ENCODE measurements at regions not wholly inside any gene's neighbourhood (a gene's known extent, or its start where the extent isn't known, plus 50 kb on each side); places are given as distances from the start of the nearest gene placed in this dataset.
A peak's percentile ranks its signal among the peaks of the same experiment; 100 is the strongest.

DNA sequence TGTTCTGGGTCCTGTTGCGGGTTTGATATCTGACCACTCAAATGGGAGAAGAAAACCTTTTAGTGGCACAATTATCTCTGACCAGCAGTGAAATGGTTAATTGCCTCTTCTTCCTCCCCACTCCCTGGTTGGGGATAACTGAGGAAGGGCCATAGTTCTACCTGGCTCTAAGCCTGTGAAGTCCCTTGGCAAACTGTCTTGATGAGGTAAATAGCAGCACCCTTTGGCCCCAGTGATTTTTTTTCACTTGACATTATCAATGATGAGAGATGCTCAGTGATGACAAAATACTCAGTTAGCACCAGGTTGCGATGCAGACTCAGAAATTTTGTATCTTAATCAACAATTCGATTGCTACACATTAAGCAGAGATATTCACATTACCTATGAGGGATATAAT, 515.7 kb downstream of the PSAT1 start:
- no peak overlapping the region for H3K9ac ChIP-seq (ENCODE audit: low read length)
- no peak overlapping the region for H2AFZ ChIP-seq (ENCODE audit: low read length)
- H3K36me3 ChIP-seq (replicated peaks; ENCODE audit: insufficient read depth, low read length), result no peaks in the 10 kb centered on the region
- no peaks in the 10 kb centered on the region for H3K9me2 ChIP-seq (replicated peaks; ENCODE audit: insufficient read depth, low read length)
- no peak for TF ChIP-seq EZH2phosphoT487 (IDR thresholded peaks at IDR 0.05; ENCODE audit: low read length)
- no peak for TF ChIP-seq EZH2 (optimal IDR thresholded peaks at IDR 0.05; ENCODE audit: low read depth, low read length)
- TF ChIP-seq, protein P1, sequence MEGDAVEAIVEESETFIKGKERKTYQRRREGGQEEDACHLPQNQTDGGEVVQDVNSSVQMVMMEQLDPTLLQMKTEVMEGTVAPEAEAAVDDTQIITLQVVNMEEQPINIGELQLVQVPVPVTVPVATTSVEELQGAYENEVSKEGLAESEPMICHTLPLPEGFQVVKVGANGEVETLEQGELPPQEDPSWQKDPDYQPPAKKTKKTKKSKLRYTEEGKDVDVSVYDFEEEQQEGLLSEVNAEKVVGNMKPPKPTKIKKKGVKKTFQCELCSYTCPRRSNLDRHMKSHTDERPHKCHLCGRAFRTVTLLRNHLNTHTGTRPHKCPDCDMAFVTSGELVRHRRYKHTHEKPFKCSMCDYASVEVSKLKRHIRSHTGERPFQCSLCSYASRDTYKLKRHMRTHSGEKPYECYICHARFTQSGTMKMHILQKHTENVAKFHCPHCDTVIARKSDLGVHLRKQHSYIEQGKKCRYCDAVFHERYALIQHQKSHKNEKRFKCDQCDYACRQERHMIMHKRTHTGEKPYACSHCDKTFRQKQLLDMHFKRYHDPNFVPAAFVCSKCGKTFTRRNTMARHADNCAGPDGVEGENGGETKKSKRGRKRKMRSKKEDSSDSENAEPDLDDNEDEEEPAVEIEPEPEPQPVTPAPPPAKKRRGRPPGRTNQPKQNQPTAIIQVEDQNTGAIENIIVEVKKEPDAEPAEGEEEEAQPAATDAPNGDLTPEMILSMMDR (IDR thresholded peaks at IDR 0.05; ENCODE audit: low read length), result no peak
- no peak overlapping the region for H3K27ac ChIP-seq (ENCODE audit: low read length)
- no peaks in the 10 kb centered on the region for H4K20me1 ChIP-seq (ENCODE audit: insufficient read depth, low read length)
- no peaks in the 10 kb centered on the region for H3F3A ChIP-seq (ENCODE audit: insufficient read depth, low read length)
- H3K4me1 ChIP-seq (ENCODE audit: low read length), result no peaks in the 10 kb centered on the region
- no peak overlapping the region for H3K4me3 ChIP-seq (ENCODE audit: low read length)
- no peak overlapping the region for H3K4me2 ChIP-seq (ENCODE audit: low read depth, low read length)
- H3K79me2 ChIP-seq (ENCODE audit: low read length), result no peaks in the 10 kb centered on the region
- no peaks in the 10 kb centered on the region for H3K27me3 ChIP-seq (replicated peaks; ENCODE audit: insufficient read depth, low read length)
- H3K9me3 ChIP-seq (replicated peaks; ENCODE audit: insufficient read depth, low read length), result no peaks in the 10 kb centered on the region
- DNase-seq, result no peak

DNA sequence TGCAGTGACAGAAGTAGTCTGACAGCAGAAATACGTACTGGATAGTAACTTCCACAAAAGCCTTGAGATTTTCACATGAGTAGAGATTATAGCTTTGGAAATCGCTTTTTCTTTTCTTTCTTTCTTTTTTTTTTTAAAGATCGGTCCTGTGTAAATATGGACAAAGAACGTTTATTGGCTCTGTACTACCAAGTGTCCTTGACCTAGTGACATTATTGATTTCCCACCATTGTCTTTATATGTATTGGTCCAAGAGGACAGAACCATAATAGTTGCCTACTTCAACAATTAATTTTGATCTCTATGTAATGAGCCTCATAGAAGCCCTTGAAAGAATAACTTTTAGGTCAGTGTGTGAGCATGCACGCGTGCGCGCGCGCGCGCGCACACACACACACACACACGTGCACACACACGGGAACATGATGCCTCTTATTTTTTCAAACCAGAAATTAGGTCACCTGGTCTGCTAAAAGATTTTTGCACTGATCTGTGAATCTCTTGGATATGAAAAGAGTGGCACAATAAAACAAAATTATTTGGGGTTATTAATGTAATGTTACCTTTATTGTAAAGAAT, 516.8 kb downstream of the PSAT1 start:
- H3K9me3 ChIP-seq (replicated peaks; ENCODE audit: insufficient read depth, low read length), result no peaks in the 10 kb centered on the region
- no peaks in the 10 kb centered on the region for H3K36me3 ChIP-seq (replicated peaks; ENCODE audit: insufficient read depth, low read length)
- no peaks in the 10 kb centered on the region for H4K20me1 ChIP-seq (ENCODE audit: insufficient read depth, low read length)
- no peaks in the 10 kb centered on the region for H3K4me1 ChIP-seq (ENCODE audit: low read length)
- H3K27me3 ChIP-seq (replicated peaks; ENCODE audit: insufficient read depth, low read length), result no peaks in the 10 kb centered on the region
- H3K27ac ChIP-seq (ENCODE audit: low read length), result no peak overlapping the region
- H3K4me2 ChIP-seq (ENCODE audit: low read depth, low read length), result no peak overlapping the region
- no peak overlapping the region for H3K4me3 ChIP-seq (ENCODE audit: low read length)
- no peaks in the 10 kb centered on the region for H3F3A ChIP-seq (ENCODE audit: insufficient read depth, low read length)
- no peaks in the 10 kb centered on the region for H3K9me2 ChIP-seq (replicated peaks; ENCODE audit: insufficient read depth, low read length)
- TF ChIP-seq EZH2phosphoT487 (IDR thresholded peaks at IDR 0.05; ENCODE audit: low read length) (no peak), EZH2 (optimal IDR thresholded peaks at IDR 0.05; ENCODE audit: low read depth, low read length) (no peak)
- TF ChIP-seq, protein P1 (IDR thresholded peaks at IDR 0.05; ENCODE audit: low read length), result no peak
- no peaks in the 10 kb centered on the region for H3K79me2 ChIP-seq (ENCODE audit: low read length)
- no peak overlapping the region for H3K9ac ChIP-seq (ENCODE audit: low read length)
- H2AFZ ChIP-seq (ENCODE audit: low read length), result no peak overlapping the region
- no peak for DNase-seq

DNA sequence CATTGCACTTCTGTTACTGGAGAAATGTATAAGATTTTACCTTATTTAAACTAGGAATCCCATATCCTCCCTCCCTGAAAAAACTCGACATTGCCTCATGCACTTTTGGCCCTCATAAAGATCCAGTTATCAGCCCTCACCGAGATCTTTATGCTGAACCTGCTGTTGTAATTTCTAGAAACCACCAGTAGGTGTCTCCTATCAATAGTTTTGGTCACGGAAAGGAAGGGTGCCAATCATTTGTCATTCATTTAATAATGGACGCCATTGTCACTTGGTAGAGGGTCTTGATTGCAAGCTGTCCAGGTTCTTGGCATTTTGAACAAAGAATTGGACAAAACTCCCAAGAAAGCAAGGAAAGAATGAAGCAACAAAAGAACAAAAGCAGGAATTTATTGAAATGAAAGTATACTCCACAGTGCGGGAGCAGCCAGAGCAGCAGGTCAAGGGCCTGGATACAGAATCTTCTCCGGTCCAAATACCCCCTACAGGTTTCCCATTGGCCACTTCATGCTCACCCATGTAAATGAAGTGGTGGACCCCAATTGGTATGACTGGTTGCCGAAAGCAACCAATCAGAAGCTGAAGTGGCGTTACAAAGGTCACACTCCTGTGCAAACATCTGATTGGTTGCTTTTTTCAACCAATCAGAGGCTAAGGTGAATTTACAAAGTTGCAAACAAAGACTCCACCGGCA, 524.3 kb downstream of the PSAT1 start:
- no peak for TF ChIP-seq EZH2 (optimal IDR thresholded peaks at IDR 0.05; ENCODE audit: low read depth, low read length)
- TF ChIP-seq, protein P1 (IDR thresholded peaks at IDR 0.05; ENCODE audit: low read length), result peak; percentile 76
- H3K9me2 ChIP-seq (replicated peaks; ENCODE audit: insufficient read depth, low read length), result no peaks in the 10 kb centered on the region
- peak overlapping the region; percentile 64 for H2AFZ ChIP-seq (ENCODE audit: low read length)
- no peaks in the 10 kb centered on the region for H3K79me2 ChIP-seq (ENCODE audit: low read length)
- peak overlapping the region; percentile 61 for H3K4me3 ChIP-seq (ENCODE audit: low read length)
- H3K36me3 ChIP-seq (replicated peaks; ENCODE audit: insufficient read depth, low read length), result no peaks in the 10 kb centered on the region
- H3K27me3 ChIP-seq (replicated peaks; ENCODE audit: insufficient read depth, low read length), result no peaks in the 10 kb centered on the region
- peak overlapping the region; percentile 39; the same call in 1 of the 2 replicates for H3K4me2 ChIP-seq (ENCODE audit: low read depth, low read length)
- peak; percentile 57 for DNase-seq
- no peak overlapping the region for H3K27ac ChIP-seq (ENCODE audit: low read length)
- H3K9ac ChIP-seq (ENCODE audit: low read length), result no peak overlapping the region
- H3K4me1 ChIP-seq (ENCODE audit: low read length), result peaks cover 3% of the 10 kb centered on the region; the same call in 1 of the 2 replicates
- no peaks in the 10 kb centered on the region for H3K9me3 ChIP-seq (replicated peaks; ENCODE audit: insufficient read depth, low read length)
- H3F3A ChIP-seq (ENCODE audit: insufficient read depth, low read length), result no peaks in the 10 kb centered on the region
- H4K20me1 ChIP-seq (ENCODE audit: insufficient read depth, low read length), result no peaks in the 10 kb centered on the region
